HL-60 (cell line): ENCODE measurements at regions not wholly inside any gene's neighbourhood (a gene's known extent, or its start where the extent isn't known, plus 50 kb on each side); places are given as distances from the start of the nearest gene placed in this dataset.

Source experiments
- TF ChIP-seq, protein P1 (sequence below): IDR thresholded peaks from 2 replicates; pipeline ENCODE4 v1.6.1; 2012; ENCODE audit warnings: low read depth; ENCODE audit not compliant: insufficient replicate concordance
- TF ChIP-seq, protein P2 (sequence below): IDR thresholded peaks from one replicate; pipeline ENCODE4 v1.5.1; 2011; ENCODE audit warnings: low read length, control low read depth, inconsistent platforms; ENCODE audit not compliant: insufficient read depth

DNA sequence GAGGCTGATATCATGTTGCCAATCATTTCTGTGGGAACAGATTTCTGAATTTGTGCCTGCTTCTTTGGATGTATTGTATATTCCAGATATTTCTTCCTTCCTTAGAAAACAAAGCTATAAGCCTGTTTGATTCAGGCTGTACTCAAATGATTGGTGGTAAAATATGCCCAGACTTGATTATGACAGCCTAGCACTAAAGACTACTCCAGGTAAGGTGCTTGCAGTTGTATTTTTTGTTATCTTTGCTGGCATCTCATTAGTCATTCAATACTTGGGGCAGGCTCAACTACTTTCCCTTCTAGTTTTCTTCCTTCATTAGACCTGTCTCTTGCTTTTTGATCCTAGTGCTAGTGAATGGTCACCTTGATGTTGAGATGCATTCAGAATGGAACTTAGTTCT is 90.6 kb downstream of the ZNF518B start:
- TF ChIP-seq, protein P1, sequence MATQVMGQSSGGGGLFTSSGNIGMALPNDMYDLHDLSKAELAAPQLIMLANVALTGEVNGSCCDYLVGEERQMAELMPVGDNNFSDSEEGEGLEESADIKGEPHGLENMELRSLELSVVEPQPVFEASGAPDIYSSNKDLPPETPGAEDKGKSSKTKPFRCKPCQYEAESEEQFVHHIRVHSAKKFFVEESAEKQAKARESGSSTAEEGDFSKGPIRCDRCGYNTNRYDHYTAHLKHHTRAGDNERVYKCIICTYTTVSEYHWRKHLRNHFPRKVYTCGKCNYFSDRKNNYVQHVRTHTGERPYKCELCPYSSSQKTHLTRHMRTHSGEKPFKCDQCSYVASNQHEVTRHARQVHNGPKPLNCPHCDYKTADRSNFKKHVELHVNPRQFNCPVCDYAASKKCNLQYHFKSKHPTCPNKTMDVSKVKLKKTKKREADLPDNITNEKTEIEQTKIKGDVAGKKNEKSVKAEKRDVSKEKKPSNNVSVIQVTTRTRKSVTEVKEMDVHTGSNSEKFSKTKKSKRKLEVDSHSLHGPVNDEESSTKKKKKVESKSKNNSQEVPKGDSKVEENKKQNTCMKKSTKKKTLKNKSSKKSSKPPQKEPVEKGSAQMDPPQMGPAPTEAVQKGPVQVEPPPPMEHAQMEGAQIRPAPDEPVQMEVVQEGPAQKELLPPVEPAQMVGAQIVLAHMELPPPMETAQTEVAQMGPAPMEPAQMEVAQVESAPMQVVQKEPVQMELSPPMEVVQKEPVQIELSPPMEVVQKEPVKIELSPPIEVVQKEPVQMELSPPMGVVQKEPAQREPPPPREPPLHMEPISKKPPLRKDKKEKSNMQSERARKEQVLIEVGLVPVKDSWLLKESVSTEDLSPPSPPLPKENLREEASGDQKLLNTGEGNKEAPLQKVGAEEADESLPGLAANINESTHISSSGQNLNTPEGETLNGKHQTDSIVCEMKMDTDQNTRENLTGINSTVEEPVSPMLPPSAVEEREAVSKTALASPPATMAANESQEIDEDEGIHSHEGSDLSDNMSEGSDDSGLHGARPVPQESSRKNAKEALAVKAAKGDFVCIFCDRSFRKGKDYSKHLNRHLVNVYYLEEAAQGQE, result no peak
- TF ChIP-seq, protein P2, sequence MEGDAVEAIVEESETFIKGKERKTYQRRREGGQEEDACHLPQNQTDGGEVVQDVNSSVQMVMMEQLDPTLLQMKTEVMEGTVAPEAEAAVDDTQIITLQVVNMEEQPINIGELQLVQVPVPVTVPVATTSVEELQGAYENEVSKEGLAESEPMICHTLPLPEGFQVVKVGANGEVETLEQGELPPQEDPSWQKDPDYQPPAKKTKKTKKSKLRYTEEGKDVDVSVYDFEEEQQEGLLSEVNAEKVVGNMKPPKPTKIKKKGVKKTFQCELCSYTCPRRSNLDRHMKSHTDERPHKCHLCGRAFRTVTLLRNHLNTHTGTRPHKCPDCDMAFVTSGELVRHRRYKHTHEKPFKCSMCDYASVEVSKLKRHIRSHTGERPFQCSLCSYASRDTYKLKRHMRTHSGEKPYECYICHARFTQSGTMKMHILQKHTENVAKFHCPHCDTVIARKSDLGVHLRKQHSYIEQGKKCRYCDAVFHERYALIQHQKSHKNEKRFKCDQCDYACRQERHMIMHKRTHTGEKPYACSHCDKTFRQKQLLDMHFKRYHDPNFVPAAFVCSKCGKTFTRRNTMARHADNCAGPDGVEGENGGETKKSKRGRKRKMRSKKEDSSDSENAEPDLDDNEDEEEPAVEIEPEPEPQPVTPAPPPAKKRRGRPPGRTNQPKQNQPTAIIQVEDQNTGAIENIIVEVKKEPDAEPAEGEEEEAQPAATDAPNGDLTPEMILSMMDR, result no peak
